Astrocyte (in vitro differentiated cells and primary cell): ENCODE measurements at regions not wholly inside any gene's neighbourhood (a gene's known extent, or its start where the extent isn't known, plus 50 kb on each side); places are given as distances from the start of the nearest gene placed in this dataset.

ENCODE experiments used
- DNase-seq: peaks from one replicate; pipeline ENCODE4 v3.0.0-alpha.2; 2010; ENCODE audit warnings: low read depth
- FAIRE-seq: peaks from 2 replicates; lab custom pipeline; 2011; peaks lifted over from hg19 to GRCh38; lab: Jason Lieb, UNC
- H2AFZ ChIP-seq: 2 replicates; pipeline ENCODE4 v1.6.0; 2012; ENCODE audit warnings: low read depth, low read length, inconsistent platforms
- H3K27ac ChIP-seq: 2 replicates; pipeline ENCODE4 v1.5.1; 2011; ENCODE audit warnings: low read depth, low read length, inconsistent platforms
- H3K27me3 ChIP-seq: 2 replicates; pipeline ENCODE4 v1.6.0; 2011; ENCODE audit warnings: low read length, inconsistent platforms; ENCODE audit not compliant: insufficient read depth
- H3K36me3 ChIP-seq: 2 replicates; pipeline ENCODE4 v1.5.1; 2011; ENCODE audit warnings: low read length, inconsistent platforms; ENCODE audit not compliant: insufficient read depth
- H3K4me1 ChIP-seq: 2 replicates; pipeline ENCODE4 v1.5.1; 2011; ENCODE audit warnings: low read length, inconsistent platforms; ENCODE audit not compliant: insufficient read depth
- H3K4me2 ChIP-seq: 2 replicates; pipeline ENCODE4 v1.6.0; 2012; ENCODE audit warnings: low read length, inconsistent platforms
- H3K4me3 ChIP-seq: 2 replicates; pipeline ENCODE4 v1.5.1; 2011; ENCODE audit warnings: low read depth, mild to moderate bottlenecking, low read length, inconsistent platforms; ENCODE audit not compliant: insufficient read depth
- H3K79me2 ChIP-seq: 2 replicates; pipeline ENCODE4 v1.6.0; 2012; ENCODE audit warnings: mild to moderate bottlenecking, low read length, inconsistent platforms; ENCODE audit not compliant: insufficient read depth
- H3K9ac ChIP-seq: 2 replicates; pipeline ENCODE4 v1.6.0; 2012; ENCODE audit warnings: mild to moderate bottlenecking, low read length, inconsistent platforms
- H3K9me3 ChIP-seq: 2 replicates; pipeline ENCODE4 v1.5.1; 2012; ENCODE audit warnings: low read depth, mild to moderate bottlenecking, low read length, inconsistent platforms; ENCODE audit not compliant: insufficient read depth
- H4K20me1 ChIP-seq: 2 replicates; pipeline ENCODE4 v1.6.0; 2012; ENCODE audit warnings: low read length, inconsistent platforms; ENCODE audit not compliant: insufficient read depth
- H3K27ac Mint-ChIP-seq: one replicate; pipeline ENCODE4 v1.8.0; 2021; ENCODE audit warnings: mild to moderate bottlenecking, mixed read lengths; ENCODE audit not compliant: unreplicated experiment
- H3K27me3 Mint-ChIP-seq: one replicate; pipeline ENCODE4 v1.8.0; 2021; ENCODE audit warnings: low read depth, mixed read lengths; ENCODE audit not compliant: unreplicated experiment
- H3K36me3 Mint-ChIP-seq: one replicate; pipeline ENCODE4 v1.8.0; 2021; ENCODE audit warnings: low read depth, mixed read lengths; ENCODE audit not compliant: unreplicated experiment
- H3K4me1 Mint-ChIP-seq: one replicate; pipeline ENCODE4 v1.8.0; 2021; ENCODE audit warnings: low read depth, mixed read lengths; ENCODE audit not compliant: unreplicated experiment
- H3K4me3 Mint-ChIP-seq: one replicate; pipeline ENCODE4 v1.8.0; 2021; ENCODE audit warnings: mild to moderate bottlenecking, moderate library complexity, mixed read lengths; ENCODE audit not compliant: unreplicated experiment
- H3K9me3 Mint-ChIP-seq: one replicate; pipeline ENCODE4 v1.8.0; 2021; ENCODE audit warnings: mild to moderate bottlenecking, mixed read lengths; ENCODE audit not compliant: unreplicated experiment
- EZH2 ChIP-seq: IDR thresholded peaks from 2 replicates; pipeline ENCODE4 v1.6.1; 2012; ENCODE audit warnings: mild to moderate bottlenecking, low read length, inconsistent platforms; ENCODE audit not compliant: insufficient read depth
- TF ChIP-seq, protein P1 (sequence below): IDR thresholded peaks from 2 replicates; pipeline ENCODE4 v1.5.1; 2011; ENCODE audit warnings: low read depth, mild to moderate bottlenecking, inconsistent platforms, low read length, moderate library complexity; ENCODE audit not compliant: insufficient read depth

- Mint-ChIP-seq H3K9me3 (no peaks in the 10 kb centered on the region), H3K36me3 (no peaks in the 10 kb centered on the region), H3K4me1 (no peaks in the 10 kb centered on the region), H3K27ac (no peak overlapping the region), H3K27me3 (peaks cover 24% of the 10 kb centered on the region), H3K4me3 (no peak overlapping the region)
- TF ChIP-seq, protein P1, sequence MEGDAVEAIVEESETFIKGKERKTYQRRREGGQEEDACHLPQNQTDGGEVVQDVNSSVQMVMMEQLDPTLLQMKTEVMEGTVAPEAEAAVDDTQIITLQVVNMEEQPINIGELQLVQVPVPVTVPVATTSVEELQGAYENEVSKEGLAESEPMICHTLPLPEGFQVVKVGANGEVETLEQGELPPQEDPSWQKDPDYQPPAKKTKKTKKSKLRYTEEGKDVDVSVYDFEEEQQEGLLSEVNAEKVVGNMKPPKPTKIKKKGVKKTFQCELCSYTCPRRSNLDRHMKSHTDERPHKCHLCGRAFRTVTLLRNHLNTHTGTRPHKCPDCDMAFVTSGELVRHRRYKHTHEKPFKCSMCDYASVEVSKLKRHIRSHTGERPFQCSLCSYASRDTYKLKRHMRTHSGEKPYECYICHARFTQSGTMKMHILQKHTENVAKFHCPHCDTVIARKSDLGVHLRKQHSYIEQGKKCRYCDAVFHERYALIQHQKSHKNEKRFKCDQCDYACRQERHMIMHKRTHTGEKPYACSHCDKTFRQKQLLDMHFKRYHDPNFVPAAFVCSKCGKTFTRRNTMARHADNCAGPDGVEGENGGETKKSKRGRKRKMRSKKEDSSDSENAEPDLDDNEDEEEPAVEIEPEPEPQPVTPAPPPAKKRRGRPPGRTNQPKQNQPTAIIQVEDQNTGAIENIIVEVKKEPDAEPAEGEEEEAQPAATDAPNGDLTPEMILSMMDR = no peak
- no peak for TF ChIP-seq EZH2
- Histone ChIP-seq H3K9ac (no peak overlapping the region), H3K27ac (no peak overlapping the region), H3K4me2 (no peak overlapping the region), H3K36me3 (no peaks in the 10 kb centered on the region), H4K20me1 (no peaks in the 10 kb centered on the region), H3K4me3 (no peak overlapping the region), H2AFZ (no peak overlapping the region), H3K4me1 (no peaks in the 10 kb centered on the region), H3K79me2 (no peaks in the 10 kb centered on the region), H3K9me3 (no peaks in the 10 kb centered on the region), H3K27me3 (no peaks in the 10 kb centered on the region)
- DNase-seq (no peak), FAIRE-seq (no peak)
Measured at GRCh38 chr3:135454890-135455289, 510.6 kb upstream of the PPP2R3A start.

DNA sequence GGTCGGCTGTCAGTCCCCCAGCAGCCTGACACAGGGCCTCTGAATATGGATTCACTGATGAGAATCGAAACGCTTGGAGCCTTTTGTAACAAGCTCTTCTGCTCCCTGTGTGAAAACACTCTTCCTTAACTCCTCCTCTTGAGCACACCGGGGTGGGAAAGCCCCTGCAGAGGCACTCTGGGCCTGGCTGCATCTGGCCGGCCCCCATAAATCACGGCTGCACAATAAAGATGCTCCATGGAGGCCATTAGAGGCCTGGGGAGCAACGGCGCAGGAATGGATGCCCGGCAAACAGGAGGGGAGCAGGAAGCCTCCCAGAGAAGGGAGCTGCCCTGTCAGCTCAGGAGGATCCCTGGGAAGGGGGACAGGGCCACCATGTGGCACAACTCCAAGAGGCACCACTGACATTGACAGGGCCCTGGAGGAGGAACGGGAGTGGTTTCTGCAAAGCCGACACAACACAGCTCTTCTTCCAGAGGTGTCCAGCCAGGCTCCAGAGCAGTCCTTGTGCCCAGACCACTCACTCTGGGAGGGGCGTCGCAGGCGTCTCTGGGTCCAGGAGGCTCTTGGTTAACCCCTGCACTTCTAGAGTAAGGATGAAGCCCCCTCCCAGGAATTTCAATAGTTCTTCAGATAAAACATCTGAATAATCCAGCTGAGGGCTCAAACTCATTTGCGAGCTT, 509.3 kb upstream of the PPP2R3A start:
- H3K27ac ChIP-seq = no peak overlapping the region
- H3K27me3 ChIP-seq = no peaks in the 10 kb centered on the region
- Mint-ChIP-seq H3K4me1 (no peaks in the 10 kb centered on the region), H3K27me3 (peaks cover 22% of the 10 kb centered on the region), H3K4me3 (no peak overlapping the region), H3K36me3 (no peaks in the 10 kb centered on the region), H3K9me3 (no peaks in the 10 kb centered on the region), H3K27ac (no peak overlapping the region)
- H3K9me3 ChIP-seq = no peaks in the 10 kb centered on the region
- no peaks in the 10 kb centered on the region for H3K36me3 ChIP-seq
- no peaks in the 10 kb centered on the region for H4K20me1 ChIP-seq
- H3K9ac ChIP-seq = no peak overlapping the region
- H3K4me2 ChIP-seq = no peak overlapping the region
- DNase-seq (no peak), FAIRE-seq (no peak)
- no peaks in the 10 kb centered on the region for H3K79me2 ChIP-seq
- no peak overlapping the region for H3K4me3 ChIP-seq
- no peaks in the 10 kb centered on the region for H3K4me1 ChIP-seq
- H2AFZ ChIP-seq = no peak overlapping the region
- TF ChIP-seq, protein P1 = no peak
- TF ChIP-seq EZH2 = no peak

- TF ChIP-seq, protein P1 = no peak
- TF ChIP-seq EZH2 = no peak
- H3K4me1 ChIP-seq = no peaks in the 10 kb centered on the region
- Mint-ChIP-seq H3K27ac (no peak overlapping the region), H3K27me3 (peaks cover 10% of the 10 kb centered on the region), H3K4me3 (no peak overlapping the region), H3K9me3 (no peaks in the 10 kb centered on the region), H3K36me3 (no peaks in the 10 kb centered on the region), H3K4me1 (no peaks in the 10 kb centered on the region)
- H3K27me3 ChIP-seq = no peaks in the 10 kb centered on the region
- H3K36me3 ChIP-seq = no peaks in the 10 kb centered on the region
- no peaks in the 10 kb centered on the region for H3K79me2 ChIP-seq
- no peak overlapping the region for H3K4me2 ChIP-seq
- no peak overlapping the region for H2AFZ ChIP-seq
- H3K4me3 ChIP-seq = no peak overlapping the region
- H3K9me3 ChIP-seq = no peaks in the 10 kb centered on the region
- FAIRE-seq = no peak
- no peak overlapping the region for H3K9ac ChIP-seq
- no peak overlapping the region for H3K27ac ChIP-seq
- no peaks in the 10 kb centered on the region for H4K20me1 ChIP-seq
- no peak for DNase-seq
Measured at GRCh38 chr3:135458541-135459322, 506.8 kb upstream of the PPP2R3A start.
